Sciatic nerve (tissue), 2 donors: ENCODE measurements at regions not wholly inside any gene's neighbourhood (a gene's known extent, or its start where the extent isn't known, plus 50 kb on each side); places are given as distances from the start of the nearest gene placed in this dataset.
"Not testable (repeated sequence)": the region's sequence is repeated elsewhere in the genome, so short reads cannot be mapped to it uniquely, and the experiment has no call there.

Source experiments
- ATAC-seq: fragments of 200-7000 bp; cut with Tn5 transposase; one replicate; pipeline ENCODE4 v1.9.1; 2020; ENCODE audit warnings: mild to moderate bottlenecking, moderate library complexity
- DNase-seq: peaks from one replicate; pipeline ENCODE4 v3.0.0-alpha.2; 2020; ENCODE audit warnings: low spot score
- intact Hi-C: fragments of 100-400 bp; cut with DNase I; formaldehyde crosslinking; loops from one replicate; pipeline ENCODE4 v1.14.2; 2022
- donor health status: DM: no; HTN: no; CAD: no.
- donor health status: DM: no; HTN: no; CAD: no.

DNA sequence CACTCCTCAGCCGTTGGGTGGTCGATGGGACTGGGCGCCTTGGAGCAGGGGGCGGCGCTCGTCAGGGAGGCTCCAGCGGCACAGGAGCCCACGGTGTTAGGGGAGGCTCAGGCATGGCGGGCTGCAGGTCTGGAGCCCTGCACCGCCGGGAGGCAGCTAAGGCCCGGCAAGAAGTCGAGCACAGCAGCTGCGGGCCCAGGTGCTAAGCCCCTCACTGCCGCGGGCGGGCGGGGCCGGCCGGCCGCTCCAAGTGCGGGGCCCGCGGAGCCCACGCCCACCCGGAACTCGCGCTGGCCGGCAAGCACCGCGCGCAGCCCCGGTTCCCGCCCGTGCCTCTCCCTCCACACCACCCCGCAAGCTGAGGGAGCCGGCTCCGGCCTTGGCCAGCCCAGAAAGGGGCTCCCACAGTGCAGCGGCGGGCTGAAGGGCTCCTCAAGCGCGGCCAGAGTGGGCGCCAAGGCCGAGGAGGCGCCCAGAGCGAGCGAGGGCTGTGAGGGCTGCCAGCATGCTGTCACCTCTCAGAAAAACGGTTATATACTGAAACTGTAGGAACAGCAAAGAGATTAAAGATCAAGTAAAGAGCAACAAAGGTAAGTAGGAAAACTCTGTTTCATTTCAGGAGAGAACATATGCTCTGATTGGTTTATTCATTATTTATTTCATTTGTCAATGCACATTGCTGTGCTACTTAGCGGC lies 419.0 kb upstream of the CNTNAP2 start:
- ATAC-seq, intact Hi-C loops, DNase-seq: not testable (repeated sequence)

DNA sequence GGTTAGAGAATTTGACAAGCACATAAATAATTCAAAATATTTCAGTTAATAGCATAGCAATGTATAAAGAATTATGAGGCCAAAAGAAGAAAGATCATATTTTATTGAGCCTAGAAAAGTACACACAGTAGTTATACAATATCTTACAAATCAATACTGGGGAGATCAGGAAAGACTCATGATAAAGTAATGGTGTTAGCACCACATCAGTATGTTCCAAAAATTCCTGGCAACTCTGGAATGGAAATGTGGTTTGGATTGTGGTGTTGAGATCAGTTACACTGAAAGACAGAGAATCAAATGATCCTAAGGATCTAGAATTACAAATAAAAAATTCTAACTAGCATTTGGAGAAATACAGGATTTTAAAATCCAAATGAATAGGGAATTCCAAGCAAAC lies 420.5 kb upstream of the CNTNAP2 start:
- ATAC-seq, result peak; percentile 62
- no peak for DNase-seq
- intact Hi-C loops, result no loop called here

DNA sequence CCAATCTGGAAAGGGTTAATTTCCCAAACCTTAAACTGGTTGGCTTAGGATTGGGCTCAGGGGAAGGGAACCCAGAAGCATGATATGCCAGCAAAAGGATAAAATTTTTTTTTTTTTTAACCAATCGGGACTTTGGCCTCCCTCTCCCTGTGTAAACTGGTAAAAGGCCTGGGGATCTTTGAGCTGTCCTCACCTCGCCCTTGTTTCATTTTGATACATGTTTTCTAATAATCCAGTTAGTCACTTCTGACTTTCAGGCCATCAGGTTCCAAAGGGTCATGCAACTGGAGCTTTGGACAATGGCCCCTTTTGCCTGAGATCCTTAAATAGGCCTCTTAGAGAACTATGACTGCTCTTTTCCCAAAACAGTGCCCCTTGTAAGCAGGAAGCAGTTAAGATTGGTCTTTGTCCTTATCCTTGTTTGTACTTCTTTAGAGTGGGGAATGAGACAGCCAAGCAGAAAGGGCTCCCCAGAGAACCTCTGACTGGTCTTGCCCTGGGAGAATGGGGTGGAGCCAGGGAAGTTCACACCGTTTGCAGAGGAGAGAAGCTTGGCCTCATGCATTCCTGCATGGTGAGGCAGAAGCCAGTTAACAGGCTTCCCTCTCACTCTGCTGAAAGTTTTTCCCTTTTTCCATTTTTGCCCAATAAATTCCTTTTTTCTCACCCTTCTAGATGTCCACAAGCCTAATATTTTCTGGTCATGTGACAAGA lies 424.2 kb upstream of the CNTNAP2 start:
- ATAC-seq (peak; percentile 63), DNase-seq (no peak)
- intact Hi-C loops, result no loop called here

DNA sequence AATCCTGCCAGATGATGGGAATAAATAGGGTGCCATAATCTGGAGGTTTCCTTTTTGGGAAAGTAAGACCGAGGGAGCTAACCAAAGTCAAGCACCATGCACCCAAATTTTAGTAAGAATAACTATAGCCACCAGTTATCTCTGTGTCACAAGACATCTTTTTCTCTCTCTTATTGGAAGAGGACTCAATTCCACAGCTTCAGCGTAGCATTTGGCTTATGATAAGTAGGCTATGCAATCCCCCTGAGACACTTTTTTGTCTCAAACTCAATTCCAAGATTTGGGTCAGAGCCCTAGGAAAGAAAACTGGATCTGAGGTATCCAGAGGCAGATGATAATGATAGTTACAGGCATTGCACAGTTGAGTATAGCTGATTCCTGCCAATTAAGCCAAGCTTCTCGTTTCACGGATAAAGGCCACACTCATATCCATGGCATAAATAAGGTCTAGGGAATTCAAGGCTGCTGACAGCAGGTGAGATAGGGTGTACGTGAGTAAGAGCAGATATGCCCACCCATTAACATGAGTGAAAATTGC lies 425.2 kb upstream of the CNTNAP2 start:
- ATAC-seq, result peak; percentile 50
- no peak for DNase-seq
- intact Hi-C loops, result no loop called here

DNA sequence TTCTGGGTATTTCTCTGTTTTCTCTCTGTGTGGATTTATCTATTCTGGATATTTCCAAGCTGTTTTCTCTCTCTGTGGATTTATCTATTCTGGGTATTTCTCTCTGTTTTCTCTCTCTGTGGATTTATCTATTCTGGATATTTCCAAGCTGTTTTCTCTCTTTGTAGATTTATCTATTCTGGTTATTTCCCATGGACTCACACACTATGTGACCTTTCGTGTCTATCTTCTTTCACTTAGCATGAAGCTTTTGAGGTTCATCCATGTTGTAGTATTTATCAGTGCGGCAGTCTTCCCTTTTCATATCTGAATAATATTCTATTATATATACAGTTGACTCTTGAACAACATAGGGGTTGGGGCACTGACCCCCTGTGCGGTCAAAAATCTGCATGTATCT lies 435.0 kb upstream of the CNTNAP2 start:
- ATAC-seq (no peak), DNase-seq (no peak)
- intact Hi-C loops, result no loop called here

DNA sequence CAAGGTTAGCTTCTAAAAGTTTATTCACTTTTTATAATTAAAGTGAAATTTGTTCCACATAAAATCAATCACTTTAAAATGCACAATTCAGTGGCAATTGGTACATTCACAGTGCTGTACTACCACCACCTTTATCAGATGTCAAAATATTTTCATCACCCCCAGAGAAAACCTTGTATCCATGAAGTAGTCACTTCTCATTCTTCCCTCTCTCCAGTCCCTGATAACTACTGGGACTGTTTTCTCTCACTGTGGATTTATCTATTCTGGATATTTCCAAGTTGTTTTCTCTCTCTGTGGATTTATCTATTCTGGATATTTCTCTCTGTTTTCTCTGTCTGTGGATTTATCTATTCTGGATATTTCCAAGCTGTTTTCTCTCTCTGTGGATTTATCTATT lies 435.4 kb upstream of the CNTNAP2 start:
- ATAC-seq, result no peak
- DNase-seq, result no peak
- intact Hi-C loops, result no loop called here

DNA sequence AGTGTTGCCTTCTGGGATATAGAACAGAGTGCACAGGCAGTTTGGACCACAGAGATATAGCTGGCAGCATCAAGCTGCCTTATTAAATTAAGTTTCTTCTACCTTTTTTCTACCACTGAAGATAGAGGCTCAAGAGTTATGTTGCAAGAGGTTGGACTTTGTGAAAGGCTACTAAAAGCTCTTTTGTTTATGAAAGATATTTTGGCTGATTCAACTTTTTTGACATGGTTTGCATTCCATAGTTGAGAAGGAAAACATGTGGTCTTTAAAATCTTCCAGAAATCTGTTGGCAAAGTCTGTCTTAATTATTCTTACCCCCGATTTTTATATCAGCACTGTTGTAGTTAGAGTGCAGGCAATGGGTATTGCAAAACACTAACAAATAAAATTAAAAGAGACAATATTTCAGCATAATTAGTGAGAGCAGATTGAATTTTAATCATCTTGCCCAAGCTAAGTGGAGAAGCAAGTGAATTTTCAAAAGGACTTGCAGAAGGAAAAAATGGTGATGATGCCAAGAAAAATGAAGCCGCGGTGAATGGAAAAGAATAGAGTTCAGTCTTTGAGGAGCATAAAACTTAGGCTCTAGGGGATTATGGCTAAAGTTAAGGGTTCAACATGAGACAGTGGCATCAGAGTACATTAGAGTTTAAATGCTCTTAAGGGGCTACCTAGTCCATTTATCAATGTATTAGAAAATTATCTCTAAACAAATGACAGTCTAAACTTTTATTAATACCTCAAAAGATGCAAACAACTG lies 450.9 kb upstream of the CNTNAP2 start:
- DNase-seq (no peak), ATAC-seq (peak; percentile 77)
- intact Hi-C loops, result no loop called here

DNA sequence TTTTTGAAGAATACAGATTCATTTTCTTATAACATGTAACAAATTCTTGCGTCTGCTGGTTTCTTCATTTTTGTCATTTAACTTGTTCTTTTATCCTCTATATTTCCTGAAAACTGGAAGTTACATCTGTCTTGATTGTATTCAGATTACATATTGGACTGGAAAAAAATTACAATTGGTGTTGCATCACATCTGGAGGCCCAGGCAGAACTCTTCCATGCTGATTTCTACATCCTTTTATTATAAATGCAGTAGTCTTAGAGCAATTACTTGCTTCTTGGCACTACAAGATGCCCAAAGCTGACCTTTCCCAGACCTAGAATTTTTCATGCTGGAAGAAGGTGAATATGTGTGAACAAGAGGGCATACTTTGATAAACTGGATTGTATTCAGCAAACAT lies 460.9 kb upstream of the CNTNAP2 start:
- intact Hi-C loops, result no loop called here
- ATAC-seq, result peak; percentile 39
- DNase-seq, result no peak

DNA sequence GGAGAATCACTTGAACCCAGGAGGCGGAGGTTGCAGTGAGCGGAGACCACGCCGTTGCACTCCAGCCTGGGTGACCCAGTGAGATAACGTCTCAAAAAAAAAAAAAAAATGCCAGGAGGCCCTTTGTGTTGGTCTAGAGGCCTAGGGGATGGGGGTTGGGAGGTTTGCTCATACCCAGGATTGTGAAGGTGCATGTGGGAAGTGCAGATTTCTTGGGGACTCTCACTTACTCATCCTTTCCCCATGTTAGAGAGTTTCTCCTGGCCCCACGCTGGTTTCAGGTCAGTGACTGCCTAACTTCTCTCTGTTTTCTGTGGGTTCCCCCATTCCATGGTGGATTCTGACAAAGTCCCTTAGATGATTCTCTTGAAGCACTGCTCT lies 471.5 kb upstream of the CNTNAP2 start:
- no peak for DNase-seq
- ATAC-seq, result no peak
- intact Hi-C loops, result no loop called here

DNA sequence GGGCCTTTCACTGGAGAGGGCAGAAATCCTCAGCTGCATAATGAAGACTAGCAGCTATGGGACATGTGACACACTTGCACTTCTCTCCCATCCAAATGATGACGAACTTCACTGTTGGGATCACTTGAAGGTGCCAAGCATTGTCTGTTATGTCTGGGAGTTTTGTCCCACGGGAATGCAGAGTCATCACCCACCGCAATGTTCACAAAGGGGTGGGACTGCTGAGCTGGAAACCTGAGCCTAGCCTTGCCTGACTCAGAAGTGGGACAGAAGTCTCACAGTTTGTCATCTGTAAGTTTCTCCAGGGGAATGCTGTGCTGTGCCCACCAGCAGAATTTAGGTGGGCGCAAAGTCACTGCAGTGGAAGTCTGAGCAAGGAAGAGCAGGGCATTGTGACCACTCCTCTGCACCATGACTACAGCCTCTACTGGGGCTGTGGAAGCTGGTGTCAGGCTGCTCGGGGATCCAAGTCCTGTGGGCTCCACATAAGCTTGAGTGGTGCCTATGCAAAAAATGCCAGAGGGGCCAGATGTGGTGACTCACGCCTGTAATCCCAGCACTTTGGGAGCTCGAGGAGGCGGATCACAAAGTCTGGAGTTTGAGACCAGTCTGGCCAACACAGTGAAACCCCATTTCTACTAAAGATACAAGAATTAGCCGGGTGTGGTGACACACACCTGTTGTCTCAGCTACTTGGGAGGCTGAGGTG lies 472.0 kb upstream of the CNTNAP2 start:
- DNase-seq, result no peak
- ATAC-seq, result no peak
- intact Hi-C loops, result no loop called here

DNA sequence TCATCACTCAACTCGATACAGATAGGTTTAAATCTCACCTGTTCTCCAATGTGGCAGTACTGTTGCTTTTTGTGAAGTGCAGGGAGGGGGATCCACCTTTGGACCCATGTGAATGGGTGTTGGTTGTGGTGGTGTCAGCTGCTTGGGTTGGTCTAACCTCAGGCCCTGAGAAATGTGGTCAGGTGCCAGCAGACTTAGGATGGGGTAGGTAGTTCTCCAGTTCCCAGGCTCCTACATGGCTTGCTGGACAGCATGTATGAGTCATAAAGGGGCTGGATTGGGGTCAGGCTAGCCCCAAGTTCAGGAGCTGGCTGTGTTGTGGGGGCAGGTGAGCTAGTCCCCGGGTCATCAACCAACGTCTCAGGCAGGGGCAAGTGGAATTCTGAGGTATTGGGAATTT lies 472.6 kb upstream of the CNTNAP2 start:
- intact Hi-C loops, result no loop called here
- no peak for ATAC-seq
- no peak for DNase-seq

DNA sequence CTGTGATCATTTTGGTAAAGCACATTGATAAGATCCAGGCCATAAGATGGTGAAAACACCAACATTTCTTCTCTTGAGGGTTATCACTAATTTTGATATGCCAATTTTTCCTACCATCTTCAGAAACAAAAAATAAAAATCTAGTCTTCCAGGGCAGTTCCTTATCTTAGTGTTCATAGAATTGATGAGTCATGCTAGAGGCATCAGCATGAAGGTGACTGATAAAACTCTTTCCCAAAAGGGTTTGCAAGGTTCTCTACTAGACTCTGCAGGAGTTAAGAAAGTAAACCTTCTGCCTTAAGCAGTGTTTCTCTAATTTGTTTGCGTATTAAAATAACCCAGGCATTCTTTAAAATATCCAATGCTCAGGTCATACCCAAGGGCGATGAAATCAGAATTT lies 483.1 kb upstream of the CNTNAP2 start:
- DNase-seq (no peak), ATAC-seq (no peak)
- intact Hi-C loops, result no loop called here

DNA sequence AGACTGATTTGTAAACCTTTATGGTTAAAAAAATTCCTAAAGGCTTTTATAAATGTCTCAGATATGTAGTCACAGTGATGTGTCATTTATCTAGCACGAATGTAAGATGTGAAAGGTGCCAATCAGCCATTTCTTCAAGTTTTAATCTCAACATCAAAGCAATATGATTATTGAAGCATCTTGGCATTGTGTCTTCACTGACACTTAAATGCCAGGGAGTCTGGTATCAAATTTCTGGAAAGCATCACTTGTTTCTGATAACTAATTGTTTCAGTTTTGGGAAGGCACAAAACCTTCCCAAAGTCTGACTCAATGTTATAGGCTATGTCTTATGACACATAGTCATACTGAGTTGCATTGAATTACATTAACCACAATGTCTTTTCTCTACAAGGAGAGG lies 492.0 kb upstream of the CNTNAP2 start:
- DNase-seq (no peak), ATAC-seq (no peak)
- intact Hi-C loops, result no loop called here

DNA sequence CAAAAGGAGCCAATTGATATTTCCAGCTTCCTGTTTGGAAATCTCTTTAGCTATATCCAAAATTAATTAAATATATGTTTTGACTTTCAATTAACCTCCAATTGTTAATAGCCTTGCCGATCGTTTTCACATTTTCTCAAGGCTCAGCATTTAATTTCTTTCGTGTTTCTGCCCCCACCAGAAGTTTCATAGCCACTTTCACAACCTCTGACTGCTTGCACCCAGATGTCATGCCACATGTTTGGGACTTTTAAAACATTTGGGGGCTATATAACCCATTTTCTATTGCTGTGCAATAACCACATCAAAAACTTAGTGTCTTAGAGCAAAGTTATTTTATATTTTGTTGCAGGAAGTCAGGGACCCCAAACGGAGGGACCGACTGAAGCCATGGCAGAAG lies 510.6 kb upstream of the CNTNAP2 start:
- DNase-seq (no peak), ATAC-seq (no peak)
- intact Hi-C loops, result no loop called here

DNA sequence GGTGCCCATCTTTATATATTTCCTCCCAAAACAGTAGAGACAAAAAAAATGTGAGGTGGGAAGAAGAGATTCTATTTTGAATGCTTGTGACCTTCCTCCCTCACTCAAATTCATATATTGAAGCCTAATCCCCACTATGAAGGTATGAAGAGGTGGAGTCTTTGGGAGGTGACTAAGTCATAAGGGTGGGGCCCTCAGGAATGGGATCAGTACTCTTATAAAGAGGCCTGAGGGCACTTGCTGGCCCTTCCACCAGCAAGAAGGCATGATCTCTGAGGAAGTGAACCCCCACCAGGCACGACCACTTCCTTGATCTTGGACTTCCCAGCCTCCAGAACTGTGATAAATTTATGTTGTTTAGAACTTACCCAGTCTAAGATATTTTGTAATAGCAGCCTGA lies 517.2 kb upstream of the CNTNAP2 start:
- intact Hi-C loops, result no loop called here
- ATAC-seq (no peak), DNase-seq (no peak)

DNA sequence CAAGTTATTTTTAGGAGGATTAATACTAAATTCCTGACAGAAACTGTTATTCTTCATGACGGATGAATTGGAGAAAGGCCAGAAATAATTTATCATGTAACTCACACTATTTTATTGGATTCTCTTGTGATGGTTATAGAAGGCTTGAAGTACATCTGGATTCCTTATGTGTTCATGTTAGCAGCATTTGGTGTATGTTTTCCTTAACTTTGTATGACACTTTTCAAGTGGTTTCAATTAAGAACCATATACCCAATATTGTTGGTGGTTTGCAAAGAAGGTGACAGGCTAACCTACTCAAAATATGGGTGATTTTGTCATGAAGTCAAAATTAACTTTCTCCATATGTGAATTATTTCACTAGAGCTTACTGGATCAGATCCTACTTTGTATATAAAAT lies 532.2 kb upstream of the CNTNAP2 start:
- no peak for DNase-seq
- no peak for ATAC-seq
- intact Hi-C loops, result no loop called here

DNA sequence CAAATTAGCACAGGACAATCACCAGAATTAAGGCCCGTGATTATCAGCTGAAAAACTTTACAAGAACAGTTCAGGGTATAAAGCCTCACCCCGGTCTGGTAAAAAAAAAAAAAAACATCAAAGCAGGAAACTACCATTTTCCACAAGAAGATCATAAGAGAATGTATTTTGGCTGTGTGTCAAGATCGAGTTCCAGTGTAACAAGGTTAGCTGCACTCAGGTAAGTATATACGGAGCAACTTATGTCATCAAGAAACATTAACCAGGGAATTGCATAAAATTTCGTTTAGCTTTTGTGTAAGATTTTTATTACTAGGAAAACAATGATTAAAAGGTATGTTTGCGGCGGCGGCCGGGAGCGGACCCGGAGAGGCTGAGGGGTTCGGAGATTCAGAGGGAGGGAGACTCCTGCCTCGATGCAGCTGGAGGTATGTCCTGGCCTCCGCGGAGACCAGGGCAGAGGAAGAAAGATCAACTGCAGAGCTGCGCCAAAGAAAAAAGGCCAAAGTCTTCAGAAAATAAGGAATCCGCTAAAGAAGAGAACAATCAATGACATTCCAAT lies 533.8 kb upstream of the CNTNAP2 start:
- no peak for DNase-seq
- ATAC-seq, result no peak
- intact Hi-C loops, result no loop called here

DNA sequence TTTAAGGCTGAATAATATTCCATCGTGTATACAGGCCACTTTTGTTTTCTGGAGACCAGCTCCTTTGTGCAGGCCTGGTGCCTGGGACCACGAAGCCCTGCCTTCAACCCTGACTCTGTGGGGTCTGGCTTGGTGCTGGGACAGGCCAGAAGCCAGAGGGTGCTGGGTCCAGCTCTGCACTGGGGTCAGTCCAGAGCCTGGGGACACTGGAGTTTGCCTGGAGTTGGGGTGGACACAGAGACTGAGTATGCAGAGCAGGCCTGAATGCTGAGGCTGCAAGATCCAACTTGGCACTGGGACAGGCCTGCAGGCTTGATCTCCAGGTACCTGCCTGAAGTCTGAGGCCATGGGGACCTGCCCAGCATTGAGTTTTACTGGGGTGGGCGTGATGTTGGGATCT lies 558.8 kb upstream of the CNTNAP2 start:
- intact Hi-C loops, result no loop called here
- ATAC-seq (no peak), DNase-seq (no peak)

DNA sequence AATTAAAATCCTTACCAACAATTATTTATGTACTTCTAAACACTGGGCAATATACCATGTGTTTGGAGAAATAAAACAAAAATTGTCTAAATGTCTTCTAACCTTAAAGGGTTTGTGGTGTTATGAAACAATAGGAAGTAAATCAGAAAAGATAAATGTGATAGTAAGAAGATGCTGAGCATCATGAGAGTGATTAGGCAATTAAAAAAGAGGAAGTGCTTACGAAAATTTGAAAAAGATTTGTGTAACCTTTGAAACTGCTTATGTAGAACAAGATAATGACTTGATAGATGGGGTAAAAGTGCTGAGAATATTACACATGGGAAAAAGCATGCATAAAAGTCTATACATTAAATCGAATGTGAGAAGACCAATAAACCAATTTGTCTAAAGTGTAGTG lies 573.4 kb upstream of the CNTNAP2 start:
- no peak for ATAC-seq
- intact Hi-C loops, result no loop called here
- DNase-seq, result no peak
